Amniotic stem cell (primary cell): ENCODE measurements at regions not wholly inside any gene's neighbourhood (a gene's known extent, or its start where the extent isn't known, plus 50 kb on each side); places are given as distances from the start of the nearest gene placed in this dataset.

ENCODE experiments used
- DNase-seq: peaks from one replicate; lab custom pipeline; 2025; lab: John Stamatoyannopoulos, UW

DNA sequence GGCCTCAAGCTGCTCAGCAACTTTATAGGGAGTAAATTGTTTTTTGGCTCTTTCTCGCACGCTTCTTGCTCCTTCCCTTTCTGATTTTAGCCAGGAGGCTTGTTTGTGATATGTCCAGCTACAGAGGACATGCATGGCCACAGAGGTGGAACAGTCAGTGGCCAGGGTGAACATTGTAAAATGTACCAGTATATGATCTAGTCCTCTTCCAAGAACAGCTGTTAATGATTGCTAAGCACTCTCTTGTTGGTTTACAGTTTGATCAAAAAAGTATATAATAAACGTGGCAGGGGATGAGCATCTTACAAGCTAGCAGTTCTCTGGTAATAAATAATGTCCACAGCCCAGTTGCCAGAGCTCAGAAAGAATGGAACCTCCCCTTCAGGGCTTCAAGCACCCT is 461.7 kb upstream of the DYNLRB2 start:
- no peak for DNase-seq

- no peak for DNase-seq
These were observed 463.1 kb upstream of the DYNLRB2 start for GRCh38 chr16:80077696-80078095.

GRCh38 chr16:80074329-80074728 is 466.5 kb upstream of the DYNLRB2 start:
- DNase-seq, result no peak

GRCh38 chr16:80071964-80072456 is 468.8 kb upstream of the DYNLRB2 start:
- DNase-seq, result no peak

DNA sequence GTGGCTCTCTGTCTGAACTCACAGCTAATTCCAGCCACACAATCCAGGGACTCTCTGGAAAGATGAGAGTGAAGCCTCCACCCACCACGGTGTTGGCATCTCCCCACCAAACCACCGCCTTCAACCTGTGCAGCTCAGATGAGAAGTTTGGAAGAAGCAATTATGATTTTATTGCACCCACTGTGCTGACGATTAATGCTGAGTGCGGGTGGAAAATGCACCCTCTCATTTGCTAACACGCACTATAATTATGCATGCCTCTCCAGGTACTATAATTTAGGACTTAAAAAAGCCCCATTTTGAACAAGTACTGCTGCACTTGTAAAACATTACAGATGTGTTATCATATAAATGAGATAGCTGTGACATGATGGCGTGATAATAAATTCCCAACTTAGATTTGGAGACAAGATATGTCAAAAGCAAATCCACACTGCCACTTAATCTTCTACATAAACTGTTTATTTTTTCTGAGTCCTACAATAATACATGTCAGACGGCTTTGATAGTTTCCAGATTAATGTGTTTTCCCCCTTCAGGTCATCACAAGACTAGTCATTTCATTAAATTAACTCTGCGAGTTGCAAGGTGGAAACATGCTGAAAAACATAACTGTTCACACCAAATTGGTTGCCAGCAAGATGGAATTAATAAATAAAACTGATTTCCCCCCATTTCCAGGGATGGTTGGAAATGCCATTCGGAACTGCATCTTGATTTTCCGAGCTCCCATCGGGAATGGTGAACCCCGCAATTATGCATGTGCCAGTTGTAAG is 466.5 kb upstream of the MAF start:
- DNase-seq, result no peak

GRCh38 chr16:80065541-80065940 is 465.0 kb upstream of the MAF start:
- DNase-seq, result no peak

DNA sequence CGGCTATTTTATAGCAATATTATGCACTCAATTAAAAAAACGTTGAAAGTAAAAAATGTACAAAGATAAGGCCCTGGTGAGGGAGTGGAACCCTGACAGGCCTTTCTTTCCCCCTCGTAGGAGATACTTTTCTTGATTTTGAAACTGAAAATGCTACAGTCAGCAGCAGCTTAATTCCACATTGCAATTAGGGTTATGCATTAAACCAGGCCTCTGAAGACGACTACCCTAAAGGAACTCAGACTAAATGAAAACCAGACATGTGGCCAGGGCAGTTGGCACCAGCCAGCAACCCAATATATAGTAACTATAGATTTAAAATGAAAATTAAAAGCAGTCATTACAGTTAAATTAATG is 463.2 kb upstream of the MAF start:
- DNase-seq, result no peak

DNA sequence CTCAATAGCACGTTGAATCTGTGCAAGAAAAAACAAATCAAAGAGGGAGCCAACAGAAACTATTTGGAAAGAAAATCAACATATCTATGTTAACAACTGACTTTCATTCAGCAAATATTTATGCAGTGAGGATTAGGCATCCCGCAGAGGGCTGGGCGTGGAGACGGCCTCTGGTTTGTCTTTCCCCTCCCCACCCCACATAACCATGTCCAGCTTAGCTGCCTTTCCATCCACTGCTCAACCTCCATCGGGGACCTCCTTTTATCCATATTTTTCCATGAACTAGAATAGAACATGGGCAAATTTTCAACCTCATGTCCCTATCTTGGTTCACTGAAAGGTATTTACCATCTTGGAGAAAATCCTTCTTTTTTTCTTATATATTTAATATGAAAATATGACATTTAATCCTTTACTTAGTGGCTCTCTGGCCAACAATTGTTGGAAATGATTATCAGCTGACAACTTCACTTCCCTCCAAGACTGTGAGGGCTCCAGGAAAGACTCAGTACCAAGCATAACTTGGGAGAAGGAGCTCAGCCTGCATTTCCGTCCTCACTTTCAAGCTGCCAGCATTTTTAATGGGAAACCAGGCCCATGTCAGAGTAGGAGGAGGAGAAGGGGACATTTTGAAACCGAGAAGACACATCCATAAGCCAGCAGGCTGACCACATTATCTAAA is 462.6 kb upstream of the MAF start:
- no peak for DNase-seq

- no peak for DNase-seq
These were observed 462.0 kb upstream of the MAF start for GRCh38 chr16:80062361-80063030.

DNA sequence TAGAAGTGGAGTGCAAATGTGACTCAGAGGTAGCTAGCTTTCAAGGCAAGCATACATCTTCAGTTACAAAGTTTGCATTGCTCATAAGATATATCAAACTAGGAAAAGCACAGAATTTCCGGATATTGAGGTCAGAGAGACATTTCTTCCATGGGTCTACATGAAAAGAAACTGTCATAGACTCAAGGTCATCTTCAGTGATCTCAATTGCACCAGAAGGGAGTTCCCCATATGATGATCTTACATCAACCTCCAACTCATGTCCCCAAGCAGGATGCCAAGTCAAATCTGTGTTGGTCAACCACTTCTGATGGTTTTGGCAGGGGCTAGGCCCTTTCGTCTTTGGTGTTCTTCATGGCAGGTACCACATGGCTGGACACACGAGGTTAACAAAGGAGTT is 459.9 kb upstream of the MAF start:
- no peak for DNase-seq

DNA sequence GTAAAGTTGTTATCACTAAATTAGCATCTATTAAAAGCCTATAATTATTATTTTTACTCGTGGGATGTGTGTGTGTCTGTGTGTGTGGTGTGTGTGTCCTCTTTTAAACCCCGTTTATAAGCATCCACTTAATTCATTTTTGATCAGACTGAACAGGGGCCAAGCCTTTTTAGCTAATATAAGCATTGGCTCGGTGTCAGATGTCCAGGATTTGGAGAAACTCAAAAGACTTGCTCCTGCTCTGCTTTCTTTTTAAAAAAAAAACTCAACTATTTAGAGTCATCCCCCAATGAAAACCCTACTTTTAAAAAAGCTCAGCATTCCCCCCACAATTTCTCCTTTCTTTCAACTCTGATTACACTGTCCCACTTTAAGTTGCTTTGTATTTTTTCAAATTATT is 459.3 kb upstream of the MAF start:
- no peak for DNase-seq

GRCh38 chr16:80058214-80058613 is 457.7 kb upstream of the MAF start:
- DNase-seq, result no peak

DNA sequence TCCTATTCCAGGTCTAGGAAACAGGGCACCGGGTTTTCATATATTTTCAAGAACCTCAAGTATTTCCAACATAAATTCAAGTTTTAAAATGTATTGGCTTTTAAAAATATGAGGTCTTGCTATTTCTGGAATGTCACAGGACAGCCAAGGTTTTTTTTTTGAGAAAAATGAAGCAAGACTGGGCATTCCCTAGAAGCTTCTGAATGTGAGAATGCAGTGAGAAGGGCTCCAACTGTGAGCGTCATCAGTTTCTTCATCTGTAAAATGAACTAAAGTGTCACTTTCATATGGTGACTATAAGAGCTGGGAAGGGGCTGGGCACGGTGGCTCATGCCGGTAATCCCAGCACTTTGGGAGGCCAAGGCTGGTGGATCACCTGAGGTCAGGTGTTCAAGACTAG is 455.8 kb upstream of the MAF start:
- DNase-seq, result no peak

DNA sequence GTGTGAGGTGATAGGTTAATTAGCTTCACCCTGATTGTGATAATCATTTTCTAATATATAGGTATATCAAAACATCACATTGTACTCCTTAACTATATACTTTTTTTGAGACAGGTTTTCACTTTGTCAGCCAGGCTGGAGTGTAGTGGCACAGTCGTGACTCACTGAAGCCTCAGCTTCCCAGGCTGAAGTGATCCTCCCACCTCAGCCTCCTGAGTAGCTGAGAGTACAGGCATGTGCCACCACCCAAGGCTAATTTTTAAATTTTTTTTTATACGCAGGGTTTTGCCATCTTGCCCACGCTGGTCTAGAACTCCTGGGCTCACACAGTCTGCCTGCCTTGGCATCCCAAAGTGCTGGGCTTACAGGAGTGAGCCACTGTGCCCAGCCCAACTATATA is 455.3 kb upstream of the MAF start:
- DNase-seq, result no peak

DNA sequence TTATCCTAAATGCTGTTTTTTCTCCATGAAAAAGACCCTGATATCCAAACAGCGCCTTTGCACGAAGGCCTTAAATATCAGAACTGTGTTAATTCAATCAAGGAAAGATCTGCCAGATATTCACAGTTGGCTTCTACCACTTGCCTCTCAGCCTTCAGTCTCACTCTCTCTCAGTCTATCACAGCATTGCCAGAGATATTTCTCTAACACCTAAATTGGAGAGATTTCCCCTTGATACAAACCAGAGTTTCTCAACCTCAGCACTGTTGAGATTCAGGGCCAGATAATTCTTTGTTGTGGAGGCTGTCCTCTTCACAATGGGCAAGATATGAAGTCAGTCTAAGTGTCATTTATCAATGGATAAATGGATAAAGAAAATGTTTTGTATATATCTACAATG is 454.1 kb upstream of the MAF start:
- no peak for DNase-seq

GRCh38 chr16:80051040-80051439 is 450.5 kb upstream of the MAF start:
- no peak for DNase-seq

DNA sequence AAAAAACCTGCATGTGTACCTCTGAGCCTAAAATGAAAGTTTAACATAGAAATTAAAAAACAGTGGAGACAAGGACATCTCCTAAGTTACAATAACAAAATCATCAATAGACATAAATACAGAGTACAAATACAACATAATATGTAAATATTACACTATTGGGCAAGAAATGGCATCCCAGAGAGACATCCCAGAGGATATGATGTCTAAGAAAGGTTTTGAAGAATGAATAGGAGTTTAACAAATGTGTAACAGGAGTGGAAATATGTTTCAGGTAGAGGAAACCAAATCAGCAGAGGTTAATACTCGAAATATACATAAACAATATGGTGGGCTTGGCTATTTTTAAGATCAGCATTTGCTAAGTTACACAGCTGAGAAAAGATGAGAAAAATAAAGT is 447.7 kb upstream of the MAF start:
- DNase-seq, result no peak

DNA sequence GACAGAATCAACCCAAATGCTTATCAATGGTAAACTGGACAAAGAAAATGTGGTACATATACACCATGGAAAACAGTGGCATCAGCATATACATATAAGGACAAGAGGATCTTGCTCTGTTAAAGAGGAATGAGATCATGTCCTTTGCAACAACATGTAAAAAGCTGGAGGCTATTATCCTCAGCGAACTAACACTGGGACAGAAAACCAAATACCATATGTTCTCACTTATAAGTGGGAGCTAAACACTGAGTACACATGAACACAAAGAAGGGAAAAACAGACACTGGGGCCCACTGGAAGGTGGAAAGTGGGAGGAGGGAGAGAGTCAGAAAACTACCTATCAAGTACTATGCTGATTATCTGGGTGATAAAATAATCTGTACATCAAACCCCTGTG is 447.3 kb upstream of the MAF start:
- no peak for DNase-seq

DNA sequence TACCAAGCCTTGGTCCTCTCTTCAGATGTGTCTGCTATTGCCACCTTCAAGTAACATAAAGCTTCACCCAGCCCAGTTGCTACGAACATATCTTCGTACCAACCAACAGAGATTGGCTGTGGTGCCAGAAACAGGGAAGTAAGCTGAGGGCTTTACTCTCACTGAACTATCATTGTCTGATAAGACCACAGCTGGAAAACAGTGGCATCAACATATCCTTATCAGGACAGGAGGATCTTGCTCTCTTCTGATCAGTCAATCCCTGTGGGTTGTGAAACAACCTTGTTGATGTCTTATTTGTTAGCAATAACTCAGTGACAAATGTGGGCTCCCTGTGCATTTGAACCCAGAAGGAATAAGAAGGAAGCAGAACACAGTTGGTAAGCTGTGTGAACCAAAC is 446.3 kb upstream of the MAF start:
- no peak for DNase-seq

DNA sequence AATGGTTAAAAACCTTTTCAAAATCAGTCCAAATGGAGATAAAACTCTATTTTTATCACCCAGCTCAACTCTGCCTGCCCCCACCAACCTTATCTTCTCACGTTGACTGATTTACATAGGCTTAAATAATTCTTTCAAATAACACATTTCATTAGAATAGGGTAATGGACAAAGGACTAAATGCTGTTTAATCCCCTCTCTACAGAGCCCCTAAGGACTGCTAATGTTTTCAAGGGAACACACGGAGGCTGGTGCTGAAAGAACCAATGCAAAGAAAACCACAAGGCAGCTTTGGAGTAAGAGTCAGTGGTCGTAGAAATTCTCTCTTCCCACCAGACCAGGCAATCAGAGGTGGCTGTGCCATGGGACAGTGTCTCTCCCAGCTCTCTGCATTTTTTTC is 445.7 kb upstream of the MAF start:
- no peak for DNase-seq

DNA sequence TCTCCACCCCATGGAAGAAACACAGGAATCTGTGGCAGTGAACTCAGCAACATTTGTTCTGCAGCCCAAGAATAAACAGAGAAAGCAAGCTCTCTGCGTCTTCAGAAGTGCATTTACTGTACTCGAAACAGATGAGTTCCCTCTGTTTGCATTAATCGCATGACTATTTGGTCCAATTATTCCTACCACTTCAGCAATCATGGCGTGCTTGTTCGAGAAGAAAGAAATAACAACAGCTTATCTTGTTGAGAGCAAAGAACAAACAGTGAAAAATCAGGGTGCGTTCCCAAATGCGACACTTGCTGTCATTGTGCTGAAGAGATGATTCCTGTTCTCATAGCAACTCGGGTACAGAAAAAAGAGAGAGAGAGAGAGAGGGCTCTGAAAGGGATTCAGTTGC is 445.3 kb upstream of the MAF start:
- DNase-seq, result no peak

GRCh38 chr16:80041410-80041809 is 440.9 kb upstream of the MAF start:
- DNase-seq, result no peak

GRCh38 chr16:80040814-80041213 is 440.3 kb upstream of the MAF start:
- DNase-seq, result no peak
